SK-MEL-5 (cell line): ENCODE measurements at regions not wholly inside any gene's neighbourhood (a gene's known extent, or its start where the extent isn't known, plus 50 kb on each side); places are given as distances from the start of the nearest gene placed in this dataset.
A peak's percentile ranks its signal among the peaks of the same experiment; 100 is the strongest.

Source experiments
- DNase-seq: peaks from one replicate; pipeline ENCODE4 v3.0.0-alpha.2; 2016; ENCODE audit warnings: low read depth, low spot score
- in situ Hi-C: cut with HindIII; loops from 2 replicates; pipeline ENCODE4 v1.10.0; 2016; ENCODE audit warnings: low sequenced_read_pairs, high pct_unique_total_duplicates, low pct_unique_long_range_greater_than_20kb

DNA sequence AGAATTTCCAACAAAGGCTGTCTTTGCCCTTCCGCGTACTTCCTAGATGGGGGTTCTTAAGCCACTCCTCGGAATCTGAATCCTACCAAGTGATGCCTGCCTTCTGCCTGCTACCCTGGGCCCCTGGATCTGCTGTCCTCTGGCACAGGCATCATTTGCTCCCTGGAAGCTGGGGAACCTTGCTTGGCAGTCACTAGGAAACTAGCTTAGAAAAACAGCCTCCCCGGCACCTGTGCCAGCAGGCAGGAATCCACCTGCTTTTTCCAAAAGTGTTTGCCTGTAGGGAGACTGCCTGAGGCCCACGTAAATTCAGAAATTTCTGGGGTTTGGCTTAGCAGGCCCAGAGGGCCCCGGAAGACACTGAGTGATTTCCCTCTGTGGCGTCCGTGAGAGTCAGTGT is 442.4 kb downstream of the TSHZ3 start:
- in situ Hi-C loops = no loop called here
- no peak for DNase-seq

DNA sequence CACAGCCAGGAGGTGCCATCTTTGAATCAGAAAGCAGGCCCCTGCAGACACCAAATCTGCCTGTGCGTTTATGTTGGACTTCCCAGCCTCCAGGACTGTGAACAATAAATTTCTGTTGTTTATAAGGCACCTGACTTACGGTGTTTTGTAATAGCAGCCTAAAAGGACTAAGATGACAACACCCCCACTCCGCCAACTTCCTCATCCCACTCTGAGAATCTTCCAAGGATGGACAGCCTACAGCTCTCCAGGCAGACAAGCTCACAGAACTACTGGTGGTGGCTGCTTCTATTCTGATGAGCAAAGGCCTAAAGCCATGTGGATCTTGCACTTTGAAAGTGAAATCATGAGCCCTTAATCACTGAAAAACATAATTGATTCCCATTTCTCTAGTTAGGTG is 449.2 kb downstream of the TSHZ3 start:
- DNase-seq = no peak
- in situ Hi-C loops = no loop called here

DNA sequence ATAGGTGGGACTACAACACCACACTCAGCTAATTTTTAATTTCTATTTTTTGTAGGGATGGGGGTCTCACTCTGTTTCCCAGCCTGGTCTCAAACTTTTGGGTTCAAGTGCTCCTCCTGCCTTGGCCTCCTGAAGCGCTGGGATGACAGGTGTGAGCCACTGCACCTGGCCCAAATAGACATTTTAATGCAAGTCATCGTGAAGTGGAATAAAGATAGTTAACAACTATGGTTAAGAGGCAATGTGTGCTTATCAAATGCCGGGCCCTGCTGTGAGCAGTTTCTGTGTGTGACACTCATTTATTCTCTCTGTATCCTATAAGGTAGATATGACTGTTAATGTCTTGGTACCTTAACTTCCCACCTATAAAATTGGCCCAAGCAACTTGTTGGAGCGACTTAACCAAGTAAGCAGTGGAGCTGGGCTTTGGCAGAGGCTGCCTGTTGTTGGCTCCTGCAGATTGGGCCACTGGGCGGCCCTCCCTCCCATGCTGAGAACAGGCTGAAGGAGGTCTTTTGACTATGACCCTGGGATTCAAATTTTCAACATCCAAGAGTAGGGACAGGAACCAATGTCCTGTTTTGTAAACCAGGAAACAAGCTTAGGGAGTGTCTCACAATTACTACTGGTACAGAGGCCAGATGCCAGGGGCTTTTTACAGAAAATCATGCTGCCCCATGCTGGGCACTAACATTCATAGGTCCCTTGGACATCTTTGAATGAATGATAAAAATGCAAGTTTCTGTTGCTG is 450.7 kb downstream of the TSHZ3 start:
- in situ Hi-C loops = no loop called here
- DNase-seq = peak; percentile 4

DNA sequence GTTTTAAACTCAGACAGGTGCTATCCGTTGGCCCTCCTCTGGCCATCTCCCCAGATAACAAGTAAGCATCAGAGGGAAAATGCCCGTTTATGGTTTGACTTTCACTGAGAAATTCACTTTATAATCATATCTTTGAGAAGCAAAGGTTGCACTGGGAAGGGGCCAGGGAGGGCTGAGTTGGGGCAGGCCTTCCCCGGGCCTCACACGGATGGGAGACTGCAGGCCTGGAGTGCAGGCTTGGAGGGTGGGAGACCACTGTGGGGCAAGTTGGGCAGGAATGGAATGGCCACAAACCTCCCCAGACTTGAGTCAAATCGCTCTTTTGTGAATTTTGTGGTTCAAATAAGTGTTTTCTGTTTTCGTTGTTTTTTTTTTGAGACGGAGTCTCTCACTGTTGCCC is 451.7 kb downstream of the TSHZ3 start:
- in situ Hi-C loops = no loop called here
- no peak for DNase-seq

DNA sequence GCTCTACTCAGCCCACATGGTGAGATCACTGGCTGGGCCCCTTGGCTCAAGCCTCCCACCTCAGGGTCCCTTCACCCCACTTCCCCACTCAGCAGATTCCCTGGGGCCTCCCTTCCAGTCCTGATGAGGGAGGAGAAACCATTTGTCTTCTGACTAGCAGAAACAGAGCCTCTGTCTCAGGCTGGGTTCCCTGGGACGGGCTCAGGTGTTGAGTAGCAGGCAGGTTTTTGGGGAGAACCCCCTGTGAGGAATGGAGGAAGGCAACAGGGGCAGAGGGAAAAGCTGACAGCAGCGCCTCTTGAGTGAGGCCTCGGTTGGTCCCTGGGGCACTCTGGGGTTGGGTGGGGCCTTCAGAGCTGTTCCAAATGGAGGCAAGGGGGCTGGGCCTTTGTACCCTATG is 452.2 kb downstream of the TSHZ3 start:
- in situ Hi-C loops = no loop called here

DNA sequence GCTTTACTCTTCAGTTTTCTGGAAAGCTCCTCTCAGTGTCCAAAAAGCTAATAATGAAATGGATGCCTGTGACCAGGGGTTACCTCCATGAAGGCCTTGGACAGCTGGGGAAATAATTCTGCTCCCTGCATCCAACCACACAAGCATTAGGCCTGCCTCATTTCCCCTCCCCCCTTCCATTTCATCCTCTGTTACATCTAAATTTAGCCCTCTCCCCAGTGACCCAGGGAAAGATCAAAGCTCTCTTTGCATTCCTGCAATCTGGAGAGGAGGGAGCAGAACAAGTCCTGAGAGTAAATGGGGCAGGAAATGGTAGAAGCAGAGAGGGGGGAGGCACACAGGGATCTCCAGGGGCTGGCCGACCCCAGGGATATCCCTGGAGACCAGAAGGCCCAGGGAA is 452.7 kb downstream of the TSHZ3 start:
- in situ Hi-C loops = no loop called here
- DNase-seq = no peak

More for the DNA sequence above, 452.2 kb downstream of the TSHZ3 start:
- no peak for DNase-seq

DNA sequence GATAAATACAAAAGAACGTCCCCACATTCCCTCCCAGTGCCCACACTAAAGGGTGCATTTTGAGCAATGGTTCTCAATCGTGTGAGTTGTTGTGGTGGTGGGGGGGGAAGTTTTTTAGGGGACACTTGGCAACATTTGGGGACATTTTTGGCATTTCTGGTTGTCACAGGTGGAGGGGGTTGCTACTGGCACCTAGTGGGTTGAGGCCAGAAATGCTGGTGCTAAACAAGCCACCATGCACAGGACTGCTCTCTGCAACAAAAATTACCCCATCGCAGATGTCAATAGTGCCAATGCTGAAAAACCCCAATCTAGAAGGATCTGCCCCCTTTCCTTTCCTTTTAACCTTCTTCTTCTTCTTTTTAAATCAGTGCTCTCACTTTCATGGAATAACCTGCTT is 453.3 kb downstream of the TSHZ3 start:
- no peak for DNase-seq
- in situ Hi-C loops = no loop called here

DNA sequence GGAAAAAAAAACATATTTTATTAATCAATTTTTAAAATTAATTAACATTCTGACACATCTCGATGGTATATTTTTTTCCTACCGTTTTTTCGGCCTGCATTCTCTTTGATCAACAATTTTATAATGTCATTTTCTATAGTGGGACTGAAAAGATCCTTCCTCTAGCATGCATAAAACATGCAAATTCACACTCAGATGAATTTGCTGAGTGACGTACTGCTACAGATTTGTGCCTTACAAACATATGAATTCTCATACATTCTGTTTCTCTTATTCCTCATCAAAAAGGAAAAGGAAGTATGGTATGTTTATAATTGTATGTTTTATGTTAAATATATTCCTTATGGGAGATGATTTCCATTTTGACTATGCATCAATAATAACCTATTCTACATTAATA is 458.2 kb downstream of the TSHZ3 start:
- in situ Hi-C loops = no loop called here
- DNase-seq = no peak

DNA sequence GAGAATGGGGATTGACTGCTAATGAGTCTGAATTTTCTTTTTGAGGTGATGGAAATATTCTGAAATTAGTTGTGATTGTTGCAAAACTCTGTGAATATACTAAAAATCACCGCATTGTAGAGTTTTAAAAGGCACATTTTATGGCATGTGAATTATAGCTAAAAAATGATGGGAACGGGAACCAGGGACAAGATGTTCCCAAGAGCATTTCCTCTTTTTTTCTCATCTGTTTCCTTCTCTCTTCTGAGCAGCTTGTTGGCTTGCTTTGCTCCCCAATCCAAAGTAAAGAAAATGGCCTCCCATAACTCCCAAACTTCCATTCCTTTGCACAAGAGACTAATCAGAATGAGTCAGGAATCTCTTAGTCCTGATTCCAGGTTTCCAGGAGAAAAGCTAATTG is 459.2 kb downstream of the TSHZ3 start:
- in situ Hi-C loops = no loop called here
- no peak for DNase-seq

DNA sequence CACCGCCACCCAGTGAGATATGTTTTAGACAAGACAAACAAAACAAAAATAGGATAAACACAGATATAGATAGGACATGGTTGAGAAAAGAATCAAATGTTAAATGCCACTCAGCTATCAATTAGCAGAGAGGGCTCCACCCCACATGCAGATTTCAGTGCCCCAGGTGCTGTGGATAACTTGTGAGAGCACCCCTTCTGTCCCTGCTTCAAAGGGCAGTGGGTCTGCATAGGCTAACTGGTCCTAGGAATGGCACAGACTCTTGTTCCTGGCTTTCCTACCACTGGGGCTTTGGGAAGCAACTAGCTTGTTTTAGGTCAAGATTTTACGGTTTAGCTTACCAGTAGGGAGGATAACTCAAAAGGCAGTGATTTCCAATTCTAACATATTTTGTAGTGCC is 460.3 kb downstream of the TSHZ3 start:
- in situ Hi-C loops = no loop called here

DNA sequence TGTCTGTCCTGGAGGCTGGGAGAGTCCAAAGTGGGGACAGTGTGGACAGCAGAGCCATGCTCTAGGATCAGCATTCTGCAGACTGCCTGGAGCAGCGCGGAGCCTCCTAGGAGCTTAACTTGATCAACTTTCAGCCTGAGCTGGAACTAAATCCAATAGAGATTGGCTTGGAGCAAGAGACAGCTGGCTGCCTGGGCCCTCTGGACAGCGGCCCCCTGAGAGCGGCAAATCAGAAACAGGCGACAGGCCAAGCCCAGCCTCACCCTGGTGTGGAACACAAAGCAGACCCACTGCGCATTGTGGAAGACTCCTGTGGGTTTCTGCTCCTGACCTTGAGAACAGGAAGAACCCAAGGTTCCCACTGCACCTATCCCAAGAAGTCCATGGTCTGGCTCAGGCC is 462.2 kb downstream of the TSHZ3 start:
- in situ Hi-C loops = no loop called here
- DNase-seq = no peak

More for the DNA sequence above, 460.3 kb downstream of the TSHZ3 start:
- no peak for DNase-seq

DNA sequence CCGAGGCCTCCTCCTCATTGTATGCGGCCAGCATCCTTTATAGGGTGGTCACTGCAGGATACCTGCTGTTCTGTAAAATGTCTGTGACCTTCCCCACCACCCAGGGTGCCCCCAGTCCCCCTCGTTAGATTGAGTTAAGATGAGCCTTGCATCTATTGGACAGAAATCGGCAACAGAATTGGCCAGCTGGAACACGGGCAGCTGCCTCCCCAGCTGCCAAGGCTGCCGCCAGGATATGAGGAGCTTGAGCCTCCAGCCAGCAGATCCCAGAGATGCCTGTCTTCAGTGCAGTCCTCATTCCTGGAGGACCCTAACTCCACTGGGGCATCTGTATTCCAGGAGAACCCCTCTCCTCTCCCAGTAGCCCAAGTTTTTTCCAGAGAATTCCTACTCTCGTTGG is 463.0 kb downstream of the TSHZ3 start:
- in situ Hi-C loops = no loop called here
- no peak for DNase-seq

DNA sequence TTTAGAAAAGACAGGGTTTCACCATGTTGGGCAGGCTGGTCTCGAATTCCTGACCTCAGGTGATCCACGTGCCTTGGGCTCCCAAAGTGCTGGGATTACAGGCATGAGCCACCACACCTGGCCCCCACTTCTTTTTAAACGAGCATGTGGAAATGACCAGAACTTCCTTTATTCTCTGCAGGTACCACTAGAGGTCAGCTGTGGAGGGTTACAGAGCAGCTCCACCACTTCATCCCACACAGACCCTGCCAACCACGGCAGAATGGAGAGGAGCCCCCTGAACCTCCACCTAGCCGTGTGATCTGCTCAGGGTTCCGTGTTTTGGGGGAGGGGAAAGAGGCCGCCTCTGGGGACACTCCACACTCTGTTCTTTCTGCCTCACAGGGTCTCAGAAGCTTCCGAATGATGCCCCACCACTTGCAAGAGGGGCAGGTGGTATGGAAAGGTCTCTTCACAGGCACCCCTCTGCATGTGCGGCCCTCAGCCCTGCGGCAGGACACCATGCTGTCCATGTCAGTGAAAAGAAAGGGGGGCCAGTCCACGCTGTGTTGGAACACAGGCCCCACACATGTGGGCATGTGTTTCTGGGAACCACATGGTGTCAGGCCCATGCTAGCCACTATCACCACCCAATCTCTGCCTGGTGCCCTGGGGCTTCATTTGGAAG is 465.0 kb downstream of the TSHZ3 start:
- in situ Hi-C loops = no loop called here
- no peak for DNase-seq

DNA sequence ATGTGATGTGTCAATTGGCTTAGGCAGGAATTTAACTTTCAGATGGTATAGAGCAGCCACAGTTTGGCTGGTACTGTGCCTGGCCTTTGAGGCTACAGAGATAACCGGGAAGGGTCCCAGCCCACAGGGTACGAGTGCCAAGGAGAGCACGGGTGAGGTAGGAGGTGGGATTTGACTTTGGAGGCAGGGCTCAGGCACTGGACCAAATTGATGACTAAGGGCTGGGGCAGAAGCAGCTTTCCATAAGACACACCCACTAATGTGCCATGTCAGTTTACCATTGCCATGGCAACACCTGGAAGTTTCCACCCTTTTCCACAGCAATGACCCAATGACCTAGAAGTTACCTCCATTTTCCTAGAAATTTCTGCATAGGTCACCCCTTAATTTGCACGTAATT is 466.2 kb downstream of the TSHZ3 start:
- DNase-seq = no peak
- in situ Hi-C loops = no loop called here

DNA sequence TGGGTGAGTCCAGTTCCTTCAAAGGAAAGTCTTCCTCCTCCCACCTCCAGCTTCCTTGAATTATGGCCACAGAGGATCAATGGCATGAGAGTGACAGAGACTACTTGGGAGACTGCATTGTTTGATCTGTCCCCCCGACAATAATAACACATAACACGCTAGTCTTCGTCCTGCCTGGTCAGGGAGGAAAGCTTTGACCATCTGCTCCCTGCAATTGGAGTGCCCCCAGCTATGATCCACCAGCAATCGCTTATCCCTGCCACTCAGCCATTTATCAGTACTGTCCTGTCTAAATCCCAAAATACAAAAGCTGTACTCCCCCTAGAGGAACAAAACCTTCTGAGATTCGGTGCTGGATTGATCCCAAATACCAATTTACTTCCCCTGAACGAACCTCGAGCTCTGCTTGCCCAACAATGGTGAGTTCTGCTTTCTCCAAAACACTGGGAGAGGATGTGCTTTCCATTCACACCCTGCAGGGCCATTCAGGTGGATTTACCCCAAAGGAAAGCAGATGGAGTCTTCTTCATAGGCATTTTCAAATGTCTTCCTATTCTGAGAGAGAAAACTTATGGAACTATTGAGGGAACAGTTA is 466.7 kb downstream of the TSHZ3 start:
- no peak for DNase-seq
- in situ Hi-C loops = no loop called here

DNA sequence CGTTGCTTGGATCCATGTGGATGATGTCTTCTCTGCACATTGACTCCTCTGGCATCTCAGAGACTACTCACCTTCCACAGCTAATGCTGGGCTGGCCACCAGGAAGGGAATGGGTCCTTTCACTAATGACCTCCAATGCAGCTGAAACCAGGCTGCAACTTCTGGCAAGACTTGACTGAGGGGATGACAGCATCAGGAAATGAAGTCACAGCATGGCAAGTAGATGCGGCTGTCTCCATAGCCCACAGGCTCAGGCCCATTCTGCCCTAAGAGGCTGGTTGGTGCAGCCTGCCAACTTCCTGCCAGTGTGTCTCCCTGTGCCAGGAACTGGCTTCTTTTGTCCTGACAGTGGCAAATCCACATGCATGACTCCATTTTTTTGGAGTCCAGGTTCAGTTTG is 467.3 kb downstream of the TSHZ3 start:
- no peak for DNase-seq
- in situ Hi-C loops = no loop called here

DNA sequence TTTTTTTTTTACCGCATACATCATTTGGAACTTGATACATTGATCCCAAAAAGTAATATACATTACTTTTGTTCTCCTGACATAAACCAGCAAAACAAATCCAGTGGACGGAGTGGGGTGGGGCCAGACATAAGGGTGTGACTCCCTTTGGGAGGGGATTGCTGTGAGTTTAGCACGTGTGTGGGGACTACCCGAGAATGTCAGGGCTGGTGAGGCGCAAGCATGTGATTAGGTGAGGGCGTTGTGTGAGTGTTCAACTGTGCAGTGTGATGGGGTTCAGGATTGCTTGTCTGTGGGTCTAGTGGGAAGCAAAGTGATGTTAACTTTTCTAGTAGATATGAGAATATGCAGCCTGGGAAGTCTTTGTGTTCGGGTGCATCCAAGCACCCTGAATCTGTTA is 468.0 kb downstream of the TSHZ3 start:
- DNase-seq = no peak
- in situ Hi-C loops = no loop called here

DNA sequence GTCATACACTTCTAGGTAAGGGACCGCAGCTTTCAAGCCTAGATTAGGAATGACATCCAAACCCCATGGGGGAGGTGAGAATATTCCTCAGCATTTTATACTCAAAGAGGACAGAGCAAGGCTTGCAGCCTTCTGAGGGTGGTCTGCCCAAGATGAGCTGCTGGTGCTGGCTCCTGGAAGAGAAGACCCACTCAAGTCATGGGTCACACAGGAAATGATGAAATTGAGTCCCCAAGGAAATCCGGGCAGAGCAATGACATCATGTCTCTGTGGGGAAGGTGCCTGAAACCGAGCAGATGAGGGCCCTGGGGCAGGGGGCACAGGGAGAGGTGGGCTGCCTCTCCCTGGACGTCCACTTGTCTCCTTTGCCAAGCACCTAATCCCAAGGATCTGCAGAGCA is 468.7 kb downstream of the TSHZ3 start:
- in situ Hi-C loops = no loop called here
- no peak for DNase-seq

DNA sequence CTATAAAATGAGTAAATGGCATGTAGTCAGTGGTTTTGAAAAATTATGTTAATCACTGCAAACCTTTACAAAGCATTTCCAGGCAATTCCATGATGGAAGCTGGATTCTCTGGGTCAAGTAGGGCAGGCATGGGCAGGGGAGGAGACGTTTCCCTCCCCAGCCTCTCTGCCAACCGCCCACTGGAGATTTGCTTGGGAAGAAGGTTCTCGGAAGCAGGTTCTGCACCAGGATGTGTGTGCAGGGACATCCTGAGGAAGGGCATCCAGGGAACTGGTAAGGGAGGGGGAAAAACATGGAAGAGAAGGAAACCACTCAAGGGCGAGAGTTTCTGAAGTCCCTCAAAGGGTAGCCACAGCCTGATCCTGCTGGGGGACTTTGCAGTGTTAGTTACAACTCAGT is 469.1 kb downstream of the TSHZ3 start:
- in situ Hi-C loops = no loop called here
- no peak for DNase-seq
